LoVo (cell line): ENCODE measurements at regions not wholly inside any gene's neighbourhood (a gene's known extent, or its start where the extent isn't known, plus 50 kb on each side); places are given as distances from the start of the nearest gene placed in this dataset.
A peak's percentile ranks its signal among the peaks of the same experiment; 100 is the strongest.

Source experiments
- DNase-seq: peaks from one replicate; pipeline ENCODE4 v3.0.0-alpha.2; 2016; ENCODE audit warnings: low spot score

DNA sequence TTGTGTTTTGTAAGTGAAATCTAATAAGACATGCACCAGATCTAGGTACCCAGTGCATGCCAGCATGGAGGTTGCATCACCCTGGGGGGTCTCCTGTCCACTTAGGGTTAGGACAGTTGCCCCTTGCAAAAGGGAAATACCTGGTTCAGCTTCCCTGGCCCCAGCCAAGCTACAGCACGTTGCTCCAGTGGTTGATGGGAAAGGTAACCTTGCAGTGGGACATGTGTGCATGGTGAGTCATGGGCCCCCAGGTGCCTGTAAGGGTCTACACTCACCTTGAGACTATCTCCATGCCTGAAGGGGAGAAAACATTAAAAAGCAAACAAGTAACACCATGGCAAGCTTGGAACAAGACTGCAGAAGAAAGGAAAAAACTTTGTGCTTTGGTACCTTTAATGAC is 143.9 kb downstream of the LSM5 start:
- no peak for DNase-seq

DNA sequence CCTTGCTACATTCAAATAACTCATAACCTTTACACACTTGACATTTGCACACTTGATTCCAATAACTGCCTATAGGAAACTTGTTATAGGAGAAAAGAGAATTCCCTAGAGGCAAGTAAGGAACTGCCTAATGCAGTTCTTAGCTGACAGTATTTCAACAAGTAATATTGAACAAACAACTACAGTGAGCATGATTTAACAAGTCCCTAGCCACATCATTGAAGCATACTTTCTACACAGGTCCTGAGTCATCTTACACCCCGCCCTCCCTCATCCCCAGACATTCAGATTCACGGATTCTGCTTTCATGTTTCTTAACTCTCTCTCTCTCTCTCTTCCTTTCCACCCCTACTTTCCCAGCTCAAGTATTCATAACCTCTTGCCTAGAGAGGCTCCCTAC is 153.5 kb downstream of the LSM5 start:
- DNase-seq: no peak

GRCh38 chr7:32335107-32335506 is 155.1 kb downstream of the LSM5 start:
- DNase-seq: peak; percentile 15

DNA sequence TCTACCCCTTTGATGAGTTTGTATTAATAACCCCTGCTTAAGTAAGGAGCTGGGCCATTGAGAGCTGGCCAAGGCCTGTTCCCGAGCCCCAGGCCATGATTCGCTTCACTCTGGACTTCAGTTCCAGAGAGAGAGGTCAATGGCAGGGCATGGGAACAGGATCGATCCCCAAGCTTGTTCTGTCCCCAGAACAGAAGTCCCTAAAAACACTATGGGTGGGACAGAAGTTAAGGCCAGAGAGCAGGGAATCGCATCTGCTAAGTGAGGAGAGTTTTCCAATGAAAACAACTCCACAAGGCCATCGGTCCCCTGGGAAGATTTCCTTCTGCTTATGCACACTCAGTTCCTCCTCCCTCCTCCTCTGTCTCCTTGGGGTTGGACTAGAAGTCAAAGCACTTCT is 159.6 kb downstream of the LSM5 start:
- DNase-seq: no peak

DNA sequence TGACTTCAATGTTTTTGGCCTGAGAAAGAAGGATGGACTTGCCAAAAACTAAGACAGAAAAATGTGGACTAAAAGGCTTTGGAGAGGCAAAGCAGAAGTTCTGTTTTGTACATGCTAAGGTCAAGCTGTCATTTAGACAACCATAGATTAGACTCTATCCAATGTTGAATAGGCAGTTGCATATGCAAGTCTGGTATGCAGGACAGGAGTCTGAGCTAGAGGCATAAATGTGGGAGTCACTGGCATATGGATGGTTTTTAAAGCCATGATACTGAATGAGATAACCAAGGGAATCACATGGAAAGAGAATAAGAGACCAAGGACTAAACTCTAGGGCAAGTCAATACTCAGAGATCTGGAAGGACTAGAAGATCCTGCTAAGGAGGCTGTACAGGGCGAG is 164.1 kb downstream of the LSM5 start:
- no peak for DNase-seq

DNA sequence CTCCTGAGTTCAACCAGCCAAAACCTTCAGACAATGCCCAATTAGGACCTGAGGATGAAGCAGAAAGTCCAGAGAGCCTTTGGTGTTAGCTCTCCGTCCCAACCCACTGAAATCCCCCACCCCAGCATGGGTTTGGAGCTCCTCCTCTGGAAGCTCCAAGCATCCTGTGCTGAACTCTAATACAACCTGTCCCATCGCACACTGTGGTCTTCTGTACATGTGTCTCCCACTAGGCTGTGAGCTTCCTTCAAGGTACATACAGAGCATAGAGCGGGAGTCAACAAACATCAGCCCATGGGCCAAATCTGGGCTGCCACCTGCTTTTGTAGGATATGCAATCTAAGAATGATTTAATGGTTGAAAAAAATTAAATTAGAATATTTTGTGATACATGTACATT is 166.5 kb downstream of the LSM5 start:
- DNase-seq: no peak

- DNase-seq: no peak
Observed at GRCh38 chr7:32319012-32319382, 171.2 kb downstream of the LSM5 start.

- DNase-seq: no peak
Observed at GRCh38 chr7:32318300-32319011, 171.7 kb downstream of the LSM5 start.

GRCh38 chr7:32316839-32317238 is 173.3 kb downstream of the LSM5 start:
- no peak for DNase-seq

GRCh38 chr7:32314761-32315160 is 175.4 kb downstream of the LSM5 start:
- no peak for DNase-seq

DNA sequence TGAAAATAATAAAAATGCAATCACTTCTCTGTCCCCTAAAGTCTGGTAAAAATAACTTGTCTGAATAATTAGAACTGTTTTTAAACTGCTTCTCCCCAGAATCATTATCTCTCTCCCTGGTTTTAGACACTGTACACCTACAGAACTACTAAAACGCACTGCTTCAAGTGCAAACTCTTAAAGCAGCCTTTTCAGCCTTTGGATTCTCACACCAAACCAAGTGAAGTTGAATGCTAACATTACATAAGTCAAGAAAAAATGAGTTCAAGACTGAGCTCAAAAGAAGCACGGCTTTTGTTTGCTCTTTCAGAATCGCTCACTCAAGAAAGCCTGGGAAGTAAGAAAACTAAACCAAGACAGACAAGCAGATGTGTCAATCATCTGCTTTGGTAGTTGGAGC is 188.8 kb downstream of the LSM5 start:
- no peak for DNase-seq

DNA sequence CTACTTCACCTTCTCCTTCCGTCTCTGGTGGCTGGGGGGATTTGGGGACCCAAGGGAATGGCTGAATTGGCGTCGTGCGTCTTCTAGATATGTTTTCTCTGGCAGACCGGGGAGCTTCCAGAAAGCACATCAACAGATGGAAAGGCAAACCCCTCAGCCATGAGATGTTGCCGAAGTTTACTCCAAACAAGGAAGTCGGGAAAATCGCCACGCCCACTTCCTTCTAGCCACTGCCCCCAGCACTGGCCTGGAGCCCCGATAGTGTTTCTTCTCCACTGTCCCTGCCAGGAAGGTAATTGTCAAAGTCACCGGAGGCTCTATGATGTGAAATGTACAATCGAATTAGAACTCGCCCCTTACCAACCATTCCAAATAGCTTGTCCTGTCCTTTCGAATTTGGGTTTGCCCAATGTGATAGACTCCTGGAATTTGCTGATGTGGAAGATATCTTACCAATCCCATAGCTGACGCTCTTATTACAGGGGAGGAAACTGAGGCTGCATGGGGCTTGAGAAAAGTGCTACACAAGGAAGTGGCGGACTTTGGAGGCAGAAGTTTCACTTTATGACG is 191.0 kb downstream of the LSM5 start:
- no peak for DNase-seq

DNA sequence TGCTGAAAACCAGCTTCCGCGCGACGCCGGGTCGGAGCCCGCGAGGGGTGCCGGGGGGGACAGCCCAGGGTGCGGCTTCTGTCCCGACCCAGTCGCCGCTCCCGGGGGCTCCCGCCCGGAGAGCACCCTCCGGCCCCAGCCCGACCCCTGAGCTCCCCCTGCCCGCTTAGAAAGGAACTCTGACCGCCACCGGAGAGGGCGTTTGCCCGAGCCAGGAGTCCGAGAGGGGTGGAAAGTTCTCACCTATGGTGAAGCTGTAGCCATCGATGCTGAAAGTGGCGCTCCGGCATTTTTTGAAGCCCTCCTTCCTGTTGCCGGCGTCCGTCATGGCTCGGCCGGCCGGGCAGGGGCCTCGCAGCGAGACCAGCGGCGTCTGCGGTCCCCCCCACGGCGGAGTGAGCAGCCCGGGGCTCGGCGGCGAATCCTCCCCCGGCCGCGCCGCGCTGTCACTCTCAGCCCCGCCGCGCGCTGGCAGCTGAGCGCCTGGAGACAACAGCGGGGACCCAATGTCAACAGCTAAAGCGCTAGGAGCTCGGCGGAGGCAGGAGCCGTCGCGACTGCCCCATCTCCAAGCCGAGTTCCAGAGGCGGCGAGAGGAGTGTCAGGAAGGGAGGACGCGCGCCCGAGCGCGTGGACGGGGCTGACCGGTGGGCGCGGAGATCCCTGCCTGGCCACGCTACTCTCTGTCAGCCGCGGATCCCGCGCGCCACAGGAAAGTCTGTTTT is 191.6 kb downstream of the LSM5 start:
- DNase-seq: no peak

DNA sequence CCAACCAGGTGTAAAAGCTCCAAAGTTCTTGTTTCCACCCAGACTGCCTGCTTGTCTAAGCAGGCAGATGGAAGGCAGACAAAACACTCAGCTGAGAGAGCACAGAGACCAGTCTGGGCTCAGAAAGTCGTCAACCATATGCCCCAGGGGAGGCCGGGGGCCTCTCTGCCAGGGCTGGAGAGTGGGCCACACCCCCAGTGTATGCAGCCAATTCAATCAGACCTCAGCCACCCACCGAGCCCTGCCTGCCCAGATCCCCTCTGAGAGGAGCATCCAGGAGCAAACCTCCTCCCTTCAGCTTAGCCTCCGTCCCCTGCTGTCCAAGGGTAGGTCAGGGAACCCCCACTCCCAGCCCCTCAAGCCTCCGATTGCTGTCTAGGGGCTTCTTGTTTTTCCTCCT is 196.3 kb downstream of the LSM5 start:
- DNase-seq: no peak

DNA sequence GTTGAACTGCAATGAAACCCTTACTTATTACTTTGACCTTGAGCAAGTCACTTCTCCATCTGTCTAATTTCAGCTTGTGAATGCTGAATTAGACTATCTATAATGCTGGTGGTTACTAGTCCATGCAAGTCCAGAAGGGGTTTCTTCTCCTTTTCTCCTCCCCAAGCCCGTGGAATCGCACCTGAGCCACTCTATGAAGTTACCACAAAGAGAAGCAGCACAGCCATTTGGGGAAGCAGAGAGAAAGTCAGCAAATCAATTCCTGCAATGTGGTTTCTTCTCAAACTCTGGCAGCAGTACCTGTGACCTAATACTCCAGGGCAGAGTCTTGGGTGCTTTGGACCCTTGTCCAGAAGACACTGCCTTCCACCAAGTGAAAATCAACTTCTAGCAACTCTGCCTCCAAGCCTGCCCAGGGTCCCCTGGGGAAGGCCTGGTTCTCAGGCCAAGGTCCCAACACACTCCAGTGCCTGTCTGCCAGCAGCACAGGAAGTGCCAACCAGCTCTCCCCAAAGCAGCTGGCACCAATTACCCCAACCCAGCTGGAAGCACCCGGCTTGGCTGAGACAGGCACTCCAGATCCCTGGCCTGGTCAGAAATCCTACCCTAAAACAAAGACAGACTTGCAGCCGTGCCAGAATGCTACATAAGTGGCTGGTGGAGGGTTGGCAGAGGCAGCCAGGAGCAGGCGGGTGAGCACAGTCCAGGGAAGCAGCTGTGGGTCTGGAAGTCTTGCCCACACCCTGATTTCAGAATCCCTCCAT is 200.3 kb downstream of the LSM5 start:
- no peak for DNase-seq

GRCh38 chr7:32285698-32286097 is 204.5 kb downstream of the LSM5 start:
- no peak for DNase-seq

- DNase-seq: no peak
Observed at GRCh38 chr7:32283546-32283945, 206.6 kb downstream of the LSM5 start.

DNA sequence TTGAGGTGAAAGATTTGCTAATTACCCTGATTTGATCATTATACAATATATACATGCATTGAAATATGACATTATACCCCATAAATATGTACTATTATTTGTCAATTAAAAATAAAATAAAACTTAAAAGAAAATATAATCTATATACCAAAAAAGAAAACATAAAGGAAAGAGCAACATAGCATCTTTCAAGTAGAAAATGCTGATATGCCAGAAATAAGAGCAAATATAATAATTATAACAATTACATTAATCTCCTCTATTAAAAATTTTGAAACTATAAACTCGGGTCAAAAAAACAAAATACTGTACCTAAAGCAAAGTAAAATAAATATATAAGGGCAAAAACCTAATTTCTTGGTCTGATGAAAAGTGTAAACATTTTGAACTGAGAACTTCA is 209.3 kb upstream of the PDE1C start:
- DNase-seq: no peak

GRCh38 chr7:32275216-32276009 is 205.2 kb upstream of the PDE1C start:
- no peak for DNase-seq

DNA sequence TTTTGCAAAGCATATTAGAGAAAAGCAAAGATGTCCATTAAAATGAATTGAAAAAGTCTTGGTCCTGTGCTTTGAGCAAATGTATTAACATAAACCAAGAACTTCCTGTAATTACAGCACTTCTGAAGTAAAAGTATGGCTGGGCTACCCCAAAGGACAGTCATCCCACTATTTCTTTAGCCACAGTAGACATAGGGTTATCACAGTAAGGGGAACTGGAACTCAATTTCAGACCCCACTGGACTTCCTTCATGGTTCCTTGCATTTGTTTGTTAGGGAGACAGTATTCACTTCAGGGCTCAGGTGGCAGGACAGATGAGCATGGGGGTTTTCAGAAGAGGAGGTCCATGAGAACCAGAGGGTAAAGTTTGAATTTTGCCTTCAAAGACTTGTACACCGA is 203.1 kb upstream of the PDE1C start:
- no peak for DNase-seq

GRCh38 chr7:32266932-32267475 is 196.8 kb upstream of the PDE1C start:
- no peak for DNase-seq
